ENCODE measurements at regions not wholly inside any gene's neighbourhood (a gene's known extent, or its start where the extent isn't known, plus 50 kb on each side); places are given as distances from the start of the nearest gene placed in this dataset.

- TF ChIP-seq CTCF (conservative IDR thresholded peaks at IDR 0.05; ENCODE audit: low read length) (no peak), EZH2phosphoT487 (IDR thresholded peaks at IDR 0.05; ENCODE audit: borderline replicate concordance, low read depth, low read length) (no peak)
Observed at GRCh38 chr2:172247203-172247602, 144.5 kb upstream of the DLX2 start.
